ENCODE measurements at regions not wholly inside any gene's neighbourhood (a gene's known extent, or its start where the extent isn't known, plus 50 kb on each side); places are given as distances from the start of the nearest gene placed in this dataset.
A peak's percentile ranks its signal among the peaks of the same experiment; 100 is the strongest.

- TF ChIP-seq CTCF (IDR thresholded peaks at IDR 0.05; ENCODE audit: extremely low read depth, insufficient read depth, missing control alignments) = no peak
- in situ Hi-C loops (cut with MboI; ENCODE audit: low pct_unique_long_range_greater_than_20kb, low sequenced_read_pairs, unreplicated experiment) = no loop called here
- DNase-seq (ENCODE audit: low spot score) = no peak
Observed at GRCh38 chr12:94733727-94734126, 83.4 kb upstream of the TMCC3 start.

GRCh38 chr12:94732367-94732990 is 82.1 kb upstream of the TMCC3 start:
- in situ Hi-C loops (cut with MboI; ENCODE audit: low pct_unique_long_range_greater_than_20kb, low sequenced_read_pairs, unreplicated experiment) = no loop called here
- no peak for TF ChIP-seq CTCF (IDR thresholded peaks at IDR 0.05; ENCODE audit: extremely low read depth, insufficient read depth, missing control alignments)
- no peak for DNase-seq (ENCODE audit: low spot score)

- no peak for TF ChIP-seq CTCF (IDR thresholded peaks at IDR 0.05; ENCODE audit: extremely low read depth, insufficient read depth, missing control alignments)
- no peak for DNase-seq (ENCODE audit: low spot score)
- in situ Hi-C loops (cut with MboI; ENCODE audit: low pct_unique_long_range_greater_than_20kb, low sequenced_read_pairs, unreplicated experiment) = no loop called here
Observed at GRCh38 chr12:94731733-94732360, 81.5 kb upstream of the TMCC3 start.

DNA sequence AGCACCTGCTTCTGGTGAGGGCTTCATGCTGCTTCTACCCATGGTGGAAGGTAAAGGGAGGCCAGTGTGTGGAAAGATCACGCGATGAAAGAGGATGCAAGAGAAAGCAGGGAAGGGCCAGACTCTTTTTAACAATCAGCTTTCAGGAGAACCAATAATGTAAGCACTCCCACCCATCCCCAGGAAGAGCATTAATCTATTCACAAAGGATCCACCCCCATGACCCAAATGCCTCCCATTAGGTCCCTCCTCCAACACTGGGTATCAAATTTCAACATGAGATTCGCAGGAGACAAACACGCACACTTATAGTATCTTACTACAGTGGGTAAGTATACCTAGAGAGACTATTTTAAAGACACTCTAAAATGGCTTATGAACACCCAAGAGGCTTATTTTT is 80.5 kb upstream of the TMCC3 start:
- no peak for DNase-seq (ENCODE audit: low spot score)
- in situ Hi-C loops (cut with MboI; ENCODE audit: low pct_unique_long_range_greater_than_20kb, low sequenced_read_pairs, unreplicated experiment) = no loop called here
- no peak for TF ChIP-seq CTCF (IDR thresholded peaks at IDR 0.05; ENCODE audit: extremely low read depth, insufficient read depth, missing control alignments)

DNA sequence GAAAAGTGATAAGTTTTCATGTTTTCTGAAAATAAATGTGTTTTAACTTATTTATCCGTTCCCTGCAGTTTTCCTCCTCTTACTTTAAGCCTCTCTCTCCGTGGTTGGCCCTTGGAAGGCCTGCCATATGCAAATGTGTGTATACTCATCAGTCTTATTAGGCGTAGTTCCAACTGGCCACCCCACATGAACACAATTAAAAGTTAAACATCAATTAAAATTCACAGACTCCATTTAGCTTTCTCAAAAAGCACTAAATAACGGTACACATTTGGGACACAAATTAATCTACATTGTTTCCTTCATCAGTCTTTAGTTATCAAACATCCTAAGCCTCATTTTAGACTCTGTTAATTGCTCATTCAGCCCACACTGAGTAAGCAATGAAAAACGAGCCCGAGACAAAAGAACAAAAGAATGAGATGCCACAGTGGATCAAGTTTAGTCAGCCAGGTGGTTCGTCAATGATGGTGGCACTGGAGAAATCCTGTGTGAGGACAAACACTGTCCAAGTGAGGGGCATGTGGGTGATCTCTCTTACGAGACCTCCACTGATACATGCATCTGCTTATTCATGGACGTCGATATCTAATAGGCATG is 76.0 kb upstream of the TMCC3 start:
- in situ Hi-C loops (cut with MboI; ENCODE audit: low pct_unique_long_range_greater_than_20kb, low sequenced_read_pairs, unreplicated experiment) = no loop called here
- no peak for DNase-seq (ENCODE audit: low spot score)
- no peak for TF ChIP-seq CTCF (IDR thresholded peaks at IDR 0.05; ENCODE audit: extremely low read depth, insufficient read depth, missing control alignments)

- in situ Hi-C loops (cut with MboI; ENCODE audit: low pct_unique_long_range_greater_than_20kb, low sequenced_read_pairs, unreplicated experiment) = no loop called here
- TF ChIP-seq CTCF (IDR thresholded peaks at IDR 0.05; ENCODE audit: extremely low read depth, insufficient read depth, missing control alignments) = peak; percentile 62
- peak; percentile 24 for DNase-seq (ENCODE audit: low spot score)
Observed at GRCh38 chr12:94725375-94726168, 75.2 kb upstream of the TMCC3 start.

Measured in GM13977 (cell line).